ENCODE measurements at regions not wholly inside any gene's neighbourhood (a gene's known extent, or its start where the extent isn't known, plus 50 kb on each side); places are given as distances from the start of the nearest gene placed in this dataset.

GRCh38 chr5:144820278-144820677 lies 649.6 kb downstream of the KCTD16 start:
- TF ChIP-seq CTCF (IDR thresholded peaks at IDR 0.05) = no peak
- no peak for TF ChIP-seq POLR2A (IDR thresholded peaks at IDR 0.05)
